HL-60/S4 treated with retinoic acid at 250 ng/mL for 4 days and 3 days (cell line): ENCODE measurements at regions not wholly inside any gene's neighbourhood (a gene's known extent, or its start where the extent isn't known, plus 50 kb on each side); places are given as distances from the start of the nearest gene placed in this dataset.

Experiments
- in situ Hi-C: fragments of 300-500 bp; cut with MboI; formaldehyde crosslinking; loops from 2 replicates; pipeline ENCODE4 v1.7.0; 2022; ENCODE audit warnings: low sequenced_read_pairs

DNA sequence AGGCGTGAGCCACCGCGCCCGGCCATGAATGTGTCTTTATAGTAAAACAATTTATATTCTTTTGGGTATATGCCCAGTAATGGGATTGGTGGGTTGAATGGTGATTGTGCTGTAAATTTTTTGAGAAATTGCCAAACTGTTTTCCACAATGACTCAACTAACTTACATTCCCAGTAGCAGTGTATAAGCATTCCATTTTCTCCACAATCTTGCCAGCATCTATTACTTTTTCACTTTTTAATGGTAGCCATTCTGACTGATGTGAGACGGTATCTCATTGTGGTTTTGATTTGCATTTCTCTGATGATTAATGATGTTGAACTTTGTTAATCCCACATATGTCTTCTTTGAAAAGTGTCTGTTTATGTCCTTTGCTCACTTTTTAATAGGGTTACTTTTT is 1187.9 kb downstream of the XPNPEP1 start:
- in situ Hi-C loops: no loop called here

DNA sequence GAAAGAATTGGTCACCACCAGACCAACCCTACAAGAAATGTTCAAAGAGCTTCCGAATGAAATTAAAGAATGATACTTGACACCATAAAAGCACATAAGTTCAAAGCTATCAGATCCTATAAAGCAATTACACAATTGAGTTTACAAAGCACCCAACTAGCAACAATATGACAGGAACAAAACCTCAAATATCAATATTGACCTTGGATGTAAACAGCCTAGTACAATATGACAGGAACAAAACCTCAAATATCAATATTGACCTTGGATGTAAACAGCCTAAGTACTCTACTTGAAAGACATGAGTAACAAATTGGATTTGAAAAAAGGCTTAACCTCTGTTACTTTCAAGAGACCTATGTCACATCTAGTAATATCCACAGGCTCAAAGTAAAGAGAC is 1201.4 kb downstream of the XPNPEP1 start:
- in situ Hi-C loops: no loop called here

DNA sequence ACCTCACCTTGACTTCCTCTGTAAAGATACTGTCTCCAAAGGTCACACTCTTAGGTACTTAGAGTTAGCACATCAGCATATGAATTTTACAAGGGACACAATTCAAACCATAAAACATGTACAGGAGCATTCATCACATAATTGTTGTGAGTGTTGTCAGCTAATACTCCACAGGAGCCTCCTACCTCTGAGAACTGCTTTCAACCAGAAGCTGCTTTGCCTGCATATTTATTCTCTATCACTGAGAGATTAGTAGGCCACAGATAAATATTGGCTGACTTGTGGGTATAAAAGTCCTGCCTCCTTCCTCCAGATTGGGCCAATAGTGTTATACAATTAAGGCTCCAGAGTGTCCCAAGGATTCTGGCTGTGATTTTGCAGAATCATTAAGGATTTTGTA is 1207.0 kb downstream of the XPNPEP1 start:
- in situ Hi-C loops: no loop called here

DNA sequence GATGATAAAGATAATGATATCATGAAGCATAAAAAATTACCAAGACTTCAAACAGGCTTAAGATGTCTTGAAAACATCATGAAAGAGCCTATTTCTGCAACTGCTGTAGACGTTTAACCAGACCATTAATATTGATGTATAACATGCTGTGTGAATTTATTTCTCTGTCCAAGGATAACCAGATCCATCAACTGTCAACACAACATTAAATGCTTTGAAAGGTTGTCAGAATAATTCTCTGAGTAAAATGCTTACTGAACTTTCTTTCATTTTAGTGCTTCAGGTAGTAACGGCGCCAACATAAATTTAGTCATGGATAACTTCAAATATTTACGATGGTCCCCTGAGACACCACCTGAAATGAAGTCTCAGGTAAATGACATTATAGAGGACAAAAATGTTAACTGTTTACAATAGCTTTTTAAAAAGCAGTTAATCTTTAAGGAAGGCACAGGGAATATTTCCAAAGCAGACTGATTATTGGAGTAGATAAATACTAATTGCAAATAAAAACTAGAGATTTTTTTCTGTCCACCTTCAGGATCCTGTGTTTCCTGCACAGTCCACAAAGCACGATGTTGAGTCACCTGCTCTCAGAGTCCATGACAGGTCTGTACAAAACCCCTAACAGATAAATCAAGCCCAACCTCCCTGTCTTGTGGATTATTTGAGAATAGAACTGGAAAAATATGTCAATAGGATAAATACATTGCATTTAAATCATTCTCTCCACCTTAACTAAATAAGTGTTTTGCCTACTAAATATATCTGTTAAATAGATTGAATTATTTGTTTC is 1213.2 kb downstream of the XPNPEP1 start:
- in situ Hi-C loops: no loop called here

DNA sequence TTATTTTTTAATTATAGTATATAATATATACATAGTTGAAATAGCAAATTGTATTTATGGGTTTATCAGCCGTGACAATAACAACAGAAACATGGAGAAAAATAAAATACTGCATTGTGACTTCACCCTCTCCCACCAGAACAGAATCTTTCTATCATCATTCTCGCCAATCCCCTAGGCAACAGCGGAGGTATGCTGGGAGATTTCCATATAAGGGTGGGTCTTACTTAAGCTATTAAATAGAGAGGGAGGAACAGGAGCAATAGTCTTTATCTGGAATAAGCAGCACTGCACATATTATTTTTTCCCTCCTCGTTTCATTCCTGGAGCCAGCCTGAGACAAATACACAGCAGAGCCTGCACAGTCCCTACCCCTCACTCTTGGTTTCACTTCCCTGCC is 1214.9 kb downstream of the XPNPEP1 start:
- in situ Hi-C loops: no loop called here

DNA sequence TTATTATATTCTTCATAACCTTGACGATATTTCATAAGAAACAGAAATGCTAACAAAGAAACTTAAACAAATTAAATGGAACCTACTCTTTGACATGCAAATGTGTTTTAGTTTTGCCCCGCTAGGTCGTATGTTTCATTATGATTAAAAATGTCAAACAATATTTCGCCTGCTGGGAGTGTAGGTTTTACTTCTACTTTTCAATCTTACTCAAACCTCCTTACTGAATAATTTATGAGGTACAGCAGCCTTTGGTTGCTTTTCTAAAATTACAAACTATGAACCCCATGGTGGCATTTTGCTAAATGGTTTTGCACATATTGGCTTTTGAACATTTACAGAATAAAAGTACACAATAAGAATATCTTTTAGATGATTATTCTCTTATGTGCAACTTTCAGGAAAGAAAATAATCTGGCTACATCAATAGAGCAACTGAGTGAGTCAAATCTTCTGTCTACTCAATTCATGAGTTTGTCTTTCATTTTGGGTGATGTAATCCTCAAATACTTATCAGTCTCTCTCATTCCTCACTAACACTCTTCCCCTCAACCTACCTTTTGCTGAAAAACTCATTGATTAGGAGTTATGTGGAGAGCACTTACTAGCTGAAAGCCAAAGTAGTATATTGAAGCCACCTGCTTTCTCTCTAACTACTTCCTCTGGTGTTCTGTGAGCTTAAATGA is 1226.4 kb downstream of the XPNPEP1 start:
- in situ Hi-C loops: no loop called here

DNA sequence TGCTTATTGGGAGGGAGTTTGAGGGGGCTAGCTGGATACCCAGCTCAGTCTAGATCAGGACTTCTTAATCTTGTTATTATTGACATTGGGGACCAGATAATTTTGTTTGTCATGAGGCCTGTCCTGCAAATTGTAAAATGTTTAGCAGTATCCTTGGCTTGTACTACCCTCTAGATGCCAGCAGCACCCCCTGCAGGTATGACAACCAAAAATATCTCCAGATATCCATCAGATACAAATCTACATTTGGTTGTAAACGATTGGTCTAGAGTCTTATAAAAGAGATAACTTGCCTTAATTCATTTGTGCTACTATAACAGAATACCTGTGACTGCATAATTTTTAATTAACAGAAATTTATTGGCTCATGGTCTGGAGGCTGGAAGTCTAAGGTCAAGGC is 1232.2 kb downstream of the XPNPEP1 start:
- in situ Hi-C loops: no loop called here

DNA sequence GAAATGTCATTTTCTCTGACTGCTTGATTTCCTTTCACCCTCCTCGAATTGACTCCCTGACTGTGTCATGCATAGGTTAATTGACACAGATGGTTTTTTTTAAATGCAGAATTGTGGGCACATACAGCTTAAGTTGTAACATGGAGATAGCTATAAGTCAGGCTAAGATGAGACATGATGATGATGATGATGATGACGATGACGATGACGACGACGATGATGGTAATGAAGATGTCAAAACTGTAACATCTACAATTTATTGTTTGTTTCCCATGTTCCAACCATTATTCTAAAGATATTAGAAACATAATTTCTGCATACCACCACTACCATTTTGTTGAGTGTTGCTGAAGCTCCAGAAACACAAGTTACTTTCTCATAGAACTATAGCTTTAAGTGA is 1232.8 kb downstream of the XPNPEP1 start:
- in situ Hi-C loops: no loop called here

DNA sequence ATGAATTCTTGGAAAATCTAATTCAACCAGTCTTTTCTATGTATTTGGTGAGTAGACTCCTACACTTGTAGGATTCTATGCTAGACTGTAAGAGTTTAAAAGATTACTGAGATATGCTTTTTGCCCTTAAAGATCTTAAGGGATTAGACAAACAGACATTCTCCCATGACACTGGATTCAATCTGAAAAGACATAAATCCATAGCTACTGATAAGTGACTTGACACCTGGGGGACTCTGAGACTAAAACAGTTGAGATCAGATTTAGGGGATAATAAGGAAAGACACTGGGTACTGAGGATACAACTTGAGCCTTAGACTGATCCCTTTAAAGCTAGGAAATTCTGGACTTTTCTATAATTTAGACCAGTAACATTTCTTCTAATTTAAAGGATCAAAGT is 1233.4 kb downstream of the XPNPEP1 start:
- in situ Hi-C loops: no loop called here

DNA sequence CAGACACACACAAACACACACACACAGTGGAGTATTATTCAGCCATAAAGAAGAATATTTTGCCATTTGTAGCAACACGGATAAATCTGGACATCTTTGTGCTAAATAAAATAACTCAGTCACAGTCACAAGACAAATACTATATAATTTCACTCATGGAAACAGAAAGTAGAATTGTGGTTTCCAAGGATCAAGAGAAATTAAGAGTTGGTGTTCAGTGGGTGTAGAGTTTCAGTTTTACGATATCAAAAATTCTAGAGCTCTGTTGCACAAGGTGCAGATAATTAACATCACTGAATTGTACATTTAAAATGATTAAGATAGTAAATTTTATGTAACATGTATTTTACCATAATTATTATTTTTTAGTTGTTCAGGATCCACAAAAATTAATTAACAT is 1235.0 kb downstream of the XPNPEP1 start:
- in situ Hi-C loops: no loop called here

DNA sequence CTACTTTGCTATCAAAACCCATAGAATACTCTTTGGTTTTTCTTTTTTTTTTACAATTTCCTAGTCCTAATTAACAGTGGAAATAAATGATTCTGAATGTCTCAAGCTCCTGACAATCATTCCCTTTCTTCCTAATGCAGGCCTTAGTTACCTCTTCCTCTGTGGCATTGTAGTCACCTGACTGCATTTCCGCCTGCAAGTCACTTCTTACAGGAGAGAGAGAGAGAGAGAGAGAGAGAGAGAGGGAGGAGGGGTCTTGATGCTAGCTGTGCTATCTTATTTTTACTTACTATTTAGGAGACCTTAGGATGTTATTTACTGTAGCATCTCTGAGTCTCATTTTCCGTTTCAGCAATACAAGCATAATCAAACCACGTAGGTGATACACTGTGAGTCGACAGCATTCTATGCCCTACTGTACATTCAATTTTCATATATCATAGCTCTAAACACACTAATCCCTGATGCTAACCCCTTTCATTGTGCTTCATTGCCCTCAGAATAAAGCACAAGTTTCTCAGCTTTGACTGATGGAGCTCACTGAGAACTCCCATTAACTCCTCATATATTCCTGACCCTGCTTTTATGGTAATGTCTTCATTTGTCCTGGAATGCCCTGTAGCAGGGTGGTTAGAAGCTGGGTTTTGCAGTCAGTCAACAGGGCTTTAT is 1237.3 kb downstream of the XPNPEP1 start:
- in situ Hi-C loops: no loop called here

DNA sequence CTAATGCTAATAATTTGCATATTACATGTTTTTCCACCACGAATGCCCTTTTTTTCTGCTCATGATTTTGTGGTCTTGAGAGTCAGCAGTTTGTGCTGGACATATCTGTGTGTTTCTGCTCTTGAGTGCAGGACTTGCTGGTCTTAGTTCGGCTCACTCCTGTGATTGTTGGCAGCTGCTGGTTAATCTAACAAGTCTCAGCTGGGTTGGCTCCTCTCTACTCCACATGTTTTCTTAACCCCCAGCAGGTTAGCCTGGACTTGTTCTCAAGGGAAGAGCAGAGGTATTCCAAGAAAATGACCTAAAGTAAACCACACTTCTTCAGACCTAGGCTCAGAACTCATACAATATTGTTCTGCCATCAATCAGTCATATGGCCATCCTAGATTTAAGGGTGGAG is 1238.9 kb downstream of the XPNPEP1 start:
- in situ Hi-C loops: no loop called here

DNA sequence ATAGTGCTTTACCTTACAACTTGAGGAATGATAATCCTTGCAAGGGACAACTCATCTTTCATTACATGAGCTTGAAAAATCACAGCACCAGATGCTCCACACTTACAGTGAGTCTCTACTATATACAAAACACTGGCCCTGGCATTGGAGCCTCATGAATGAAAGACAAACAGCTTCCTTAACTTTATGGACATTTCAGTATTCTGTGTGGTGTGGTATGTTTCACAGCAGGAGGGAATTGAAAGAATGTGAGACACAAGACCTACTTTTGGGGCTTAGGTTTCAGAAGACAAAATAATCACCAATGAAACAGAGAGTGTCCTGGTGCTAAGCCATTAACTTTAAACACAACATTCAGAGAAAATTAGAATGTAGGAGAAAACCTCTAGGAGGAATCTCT is 1249.6 kb downstream of the XPNPEP1 start:
- in situ Hi-C loops: no loop called here

DNA sequence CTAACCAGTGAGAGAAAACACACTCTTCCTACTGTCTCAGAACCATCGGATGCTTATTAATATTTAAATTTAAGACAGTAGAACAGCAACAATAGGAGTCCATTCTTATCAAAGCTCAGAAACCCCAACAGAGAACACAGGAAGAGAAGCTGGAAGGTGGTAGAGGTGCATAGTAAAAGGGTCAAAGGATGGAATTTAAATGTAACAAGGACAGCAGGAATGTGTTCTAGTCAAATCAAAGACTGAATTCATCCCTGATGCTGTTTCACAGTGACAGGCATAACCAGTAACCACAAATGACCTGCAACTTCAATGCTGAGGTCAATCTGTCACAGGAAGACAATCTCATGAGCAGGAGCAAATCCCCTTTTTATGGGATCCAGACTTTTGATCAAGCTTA is 1259.7 kb downstream of the XPNPEP1 start:
- in situ Hi-C loops: no loop called here

DNA sequence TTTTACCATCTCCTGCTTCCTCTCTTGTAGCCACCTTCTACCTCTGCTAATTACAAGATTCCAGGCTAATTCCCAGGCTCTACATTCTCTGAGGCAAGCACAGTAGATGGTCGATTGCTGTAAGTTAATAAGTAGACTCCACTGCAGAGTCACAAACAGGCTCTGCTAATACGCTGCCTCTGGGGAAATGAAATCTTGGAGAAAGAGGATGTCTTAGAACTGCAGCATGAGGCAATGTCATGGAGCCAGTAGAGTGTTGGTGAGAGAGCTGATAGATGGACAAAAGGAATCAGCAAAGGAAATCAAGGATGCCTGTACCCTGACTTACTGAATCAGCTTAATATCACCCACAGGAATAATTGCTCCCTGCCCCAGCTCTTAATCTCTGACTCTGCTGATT is 1260.3 kb downstream of the XPNPEP1 start:
- in situ Hi-C loops: no loop called here

DNA sequence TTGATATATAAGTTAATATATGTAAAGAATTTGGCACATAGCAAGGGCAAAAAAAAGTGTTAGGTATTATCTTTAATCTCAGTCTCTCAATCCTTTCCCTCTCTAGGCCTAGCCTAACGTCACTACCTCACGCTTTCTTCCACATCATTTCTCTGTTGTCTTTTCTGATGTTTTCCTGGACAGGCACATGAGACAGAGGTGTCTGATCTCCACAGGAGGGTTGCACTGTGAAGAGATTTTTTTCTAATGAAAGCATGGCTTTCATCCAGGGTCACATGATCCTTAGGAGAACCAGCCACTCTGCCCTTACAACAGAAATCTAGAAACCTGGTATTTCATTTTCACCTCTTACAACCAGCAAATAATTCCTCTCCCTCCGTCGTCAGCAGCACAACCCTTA is 1268.3 kb downstream of the XPNPEP1 start:
- in situ Hi-C loops: no loop called here

DNA sequence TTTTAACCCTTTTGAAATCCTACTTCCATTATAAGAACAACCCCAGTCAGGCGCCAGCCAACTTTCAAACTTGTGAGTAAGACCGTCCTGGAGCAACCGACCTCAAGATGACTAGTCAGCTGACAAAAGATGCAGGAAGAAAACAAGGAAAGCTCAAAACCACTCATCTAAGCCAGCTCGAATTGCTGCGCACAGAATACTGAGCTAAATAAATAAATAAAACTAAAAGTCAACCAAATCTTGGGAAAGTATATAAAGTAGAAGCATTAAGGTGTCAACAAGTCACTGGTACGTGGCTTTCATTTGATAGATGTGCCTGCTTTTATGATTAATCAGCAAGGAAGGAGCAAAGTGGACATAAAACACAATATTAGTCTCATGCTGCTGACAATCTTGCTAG is 1269.8 kb downstream of the XPNPEP1 start:
- in situ Hi-C loops: no loop called here

DNA sequence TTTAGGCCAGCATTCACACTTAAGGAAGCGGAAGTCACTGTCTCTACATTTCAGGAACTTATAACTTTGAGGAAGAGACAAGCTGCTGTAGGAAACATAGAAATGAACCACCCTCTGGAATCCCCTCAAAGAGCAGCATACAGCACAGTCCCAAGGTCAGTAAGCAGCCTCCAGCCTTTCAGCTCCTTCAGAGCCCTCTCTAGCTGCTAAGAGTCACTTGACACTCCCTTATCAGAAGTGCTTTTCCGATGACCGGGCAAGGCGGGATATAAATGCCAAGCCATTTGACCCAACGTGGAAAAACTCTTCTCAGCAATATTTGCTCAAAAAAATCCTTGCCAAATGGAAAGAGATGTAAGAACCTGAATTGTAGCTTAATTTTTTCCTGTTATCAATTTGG is 1284.3 kb downstream of the XPNPEP1 start:
- in situ Hi-C loops: no loop called here

DNA sequence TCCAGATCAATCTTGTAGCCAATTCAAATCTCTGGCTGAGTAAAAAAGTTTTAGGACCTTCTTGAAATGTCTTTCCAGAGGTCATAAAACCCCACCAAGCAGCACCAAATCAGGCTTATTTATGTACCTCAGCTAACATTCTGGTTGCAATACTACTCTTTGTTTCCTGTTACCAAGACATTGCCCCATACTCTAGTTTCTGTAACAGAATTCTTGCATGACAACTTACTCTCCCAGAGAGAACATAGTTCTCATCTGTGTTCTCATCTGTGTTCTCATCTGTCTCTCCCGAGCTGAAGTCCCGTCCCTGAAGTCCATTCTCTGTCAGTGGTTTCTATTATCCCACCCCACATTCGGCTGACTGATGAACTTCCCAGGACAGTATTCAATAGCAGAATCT is 1285.1 kb downstream of the XPNPEP1 start:
- in situ Hi-C loops: no loop called here

DNA sequence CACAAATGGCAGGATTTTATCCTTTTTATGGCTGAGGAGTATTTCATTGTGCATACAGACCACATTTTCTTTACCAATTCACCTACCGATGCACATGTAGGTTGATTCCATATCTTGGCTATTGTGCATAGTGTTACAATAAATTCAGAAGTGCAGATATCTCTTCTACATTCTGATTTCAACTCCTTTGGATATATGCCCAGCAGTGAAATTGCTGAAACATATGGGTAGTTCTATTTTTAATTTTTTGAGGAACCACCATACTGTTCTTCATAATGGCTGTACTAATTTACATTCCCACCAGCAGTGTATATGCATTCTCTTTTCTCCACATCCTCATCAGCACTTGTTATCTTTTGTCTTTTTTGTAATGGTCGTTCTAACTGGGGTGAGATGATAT is 1290.3 kb downstream of the XPNPEP1 start:
- in situ Hi-C loops: no loop called here

DNA sequence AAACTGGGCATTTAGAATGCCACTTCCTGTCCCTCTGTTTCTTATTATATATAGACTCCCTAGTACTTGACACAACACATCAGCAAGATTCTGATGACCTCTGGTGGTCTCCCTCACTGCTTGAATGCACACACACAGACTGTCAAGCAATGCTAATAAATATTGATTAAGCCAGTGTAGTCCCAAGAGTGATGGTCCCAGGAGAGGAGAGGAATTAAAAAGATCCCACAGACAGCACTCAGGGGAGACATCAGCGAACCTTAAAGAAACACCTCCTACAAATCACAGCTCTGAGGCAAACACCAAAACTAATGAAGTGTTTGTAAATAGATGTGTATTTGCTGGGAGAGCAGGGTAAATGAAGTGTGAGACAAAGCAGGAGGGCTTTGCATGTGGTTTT is 1291.2 kb downstream of the XPNPEP1 start:
- in situ Hi-C loops: no loop called here

DNA sequence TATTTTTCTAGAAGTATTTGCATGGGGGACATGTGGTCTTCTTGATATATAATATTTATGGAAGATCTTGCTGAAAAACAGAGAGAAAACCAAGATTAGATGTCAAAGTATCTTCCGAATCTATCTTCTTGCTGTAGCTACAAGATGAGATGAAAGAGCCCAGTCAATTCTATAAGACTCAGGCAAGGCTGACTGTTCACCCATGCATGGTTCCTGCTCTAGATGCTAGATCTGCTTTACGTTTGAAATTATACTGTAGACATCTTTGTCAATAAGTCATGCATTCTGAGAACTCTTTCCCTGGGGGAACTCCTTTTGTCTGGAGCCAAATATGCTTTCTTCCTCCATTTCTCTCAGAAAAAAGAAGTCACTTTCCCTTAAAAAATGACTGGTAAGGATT is 1292.0 kb downstream of the XPNPEP1 start:
- in situ Hi-C loops: no loop called here
